ENCODE measurements at regions not wholly inside any gene's neighbourhood (a gene's known extent, or its start where the extent isn't known, plus 50 kb on each side); places are given as distances from the start of the nearest gene placed in this dataset.
A peak's percentile ranks its signal among the peaks of the same experiment; 100 is the strongest.

DNA sequence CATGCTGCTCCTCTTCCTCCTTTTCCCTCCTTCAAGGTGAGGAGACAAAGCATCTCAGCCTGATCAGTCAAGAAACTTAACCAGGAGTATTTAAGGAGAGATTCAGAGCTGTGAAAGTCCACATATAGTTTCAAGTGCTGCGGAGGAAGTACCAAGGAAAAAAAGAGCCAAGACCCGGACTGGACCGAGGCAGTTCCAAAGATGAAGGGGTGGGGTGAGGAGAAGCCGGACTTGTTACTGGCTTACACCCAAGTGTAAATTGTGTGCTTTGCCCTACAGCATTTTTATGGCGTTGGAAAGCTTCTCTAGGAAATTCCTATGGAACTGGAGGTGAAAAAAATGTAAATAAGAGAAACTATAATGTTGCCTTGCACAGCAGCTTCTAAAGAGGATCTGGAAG lies 263.1 kb downstream of the GRIN2B start:
- Histone ChIP-seq H3K9ac (ENCODE audit: insufficient read depth in 1 of 2, low read length in 2 of 2) (no peak overlapping the region), H3K27me3 (ENCODE audit: control insufficient read depth in 3 of 3, insufficient read depth in 3 of 3, low read length in 2 of 3) (no peaks in the 10 kb centered on the region), H3K36me3 (ENCODE audit: control insufficient read depth in 4 of 4, insufficient read depth in 4 of 4, low read length in 4 of 4) (no peaks in the 10 kb centered on the region), H3K4me3 (no peak overlapping the region), H3K27ac (ENCODE audit: low read depth in 1 of 2, low read length in 1 of 2) (no peak overlapping the region), H3K9me3 (ENCODE audit: control insufficient read depth in 4 of 4, insufficient read depth in 3 of 4, low read length in 3 of 4) (peaks cover 0 to 2% (median 0%) of the 10 kb centered on the region in 4 donors), H3K4me1 (ENCODE audit: control insufficient read depth in 5 of 5, insufficient read depth in 5 of 5, low read length in 5 of 5) (no peaks in the 10 kb centered on the region)
- ATAC-seq (ENCODE audit: insufficient read depth, low FRiP score) (no peak), DNase-seq (peak in 1 of 3 donors; percentile 5)
- 47 to 71% methylated on average over 5 of the region's 5 CpGs for WGBS, 2 donors
- TF ChIP-seq, protein P1, sequence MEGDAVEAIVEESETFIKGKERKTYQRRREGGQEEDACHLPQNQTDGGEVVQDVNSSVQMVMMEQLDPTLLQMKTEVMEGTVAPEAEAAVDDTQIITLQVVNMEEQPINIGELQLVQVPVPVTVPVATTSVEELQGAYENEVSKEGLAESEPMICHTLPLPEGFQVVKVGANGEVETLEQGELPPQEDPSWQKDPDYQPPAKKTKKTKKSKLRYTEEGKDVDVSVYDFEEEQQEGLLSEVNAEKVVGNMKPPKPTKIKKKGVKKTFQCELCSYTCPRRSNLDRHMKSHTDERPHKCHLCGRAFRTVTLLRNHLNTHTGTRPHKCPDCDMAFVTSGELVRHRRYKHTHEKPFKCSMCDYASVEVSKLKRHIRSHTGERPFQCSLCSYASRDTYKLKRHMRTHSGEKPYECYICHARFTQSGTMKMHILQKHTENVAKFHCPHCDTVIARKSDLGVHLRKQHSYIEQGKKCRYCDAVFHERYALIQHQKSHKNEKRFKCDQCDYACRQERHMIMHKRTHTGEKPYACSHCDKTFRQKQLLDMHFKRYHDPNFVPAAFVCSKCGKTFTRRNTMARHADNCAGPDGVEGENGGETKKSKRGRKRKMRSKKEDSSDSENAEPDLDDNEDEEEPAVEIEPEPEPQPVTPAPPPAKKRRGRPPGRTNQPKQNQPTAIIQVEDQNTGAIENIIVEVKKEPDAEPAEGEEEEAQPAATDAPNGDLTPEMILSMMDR (IDR thresholded peaks at IDR 0.05; ENCODE audit: control extremely low read depth, extremely low read depth) = no peak

GRCh38 chr12:13716119-13716518 lies 265.3 kb downstream of the GRIN2B start:
- WGBS, 2 donors = 87 to 94% methylated on average over 2 of the region's 2 CpGs
- Histone ChIP-seq H3K9me3 (ENCODE audit: control insufficient read depth in 4 of 4, insufficient read depth in 3 of 4, low read length in 3 of 4) (no peaks in the 10 kb centered on the region), H3K27ac (ENCODE audit: low read depth in 1 of 2, low read length in 1 of 2) (no peak overlapping the region), H3K4me3 (no peak overlapping the region), H3K9ac (ENCODE audit: insufficient read depth in 1 of 2, low read length in 2 of 2) (no peak overlapping the region), H3K36me3 (ENCODE audit: control insufficient read depth in 4 of 4, insufficient read depth in 4 of 4, low read length in 4 of 4) (no peaks in the 10 kb centered on the region), H3K4me1 (ENCODE audit: control insufficient read depth in 5 of 5, insufficient read depth in 5 of 5, low read length in 5 of 5) (no peaks in the 10 kb centered on the region), H3K27me3 (ENCODE audit: control insufficient read depth in 3 of 3, insufficient read depth in 3 of 3, low read length in 2 of 3) (no peaks in the 10 kb centered on the region)
- TF ChIP-seq, protein P1 (IDR thresholded peaks at IDR 0.05; ENCODE audit: control extremely low read depth, extremely low read depth) = no peak
- DNase-seq (no peak), ATAC-seq (ENCODE audit: insufficient read depth, low FRiP score) (no peak)

DNA sequence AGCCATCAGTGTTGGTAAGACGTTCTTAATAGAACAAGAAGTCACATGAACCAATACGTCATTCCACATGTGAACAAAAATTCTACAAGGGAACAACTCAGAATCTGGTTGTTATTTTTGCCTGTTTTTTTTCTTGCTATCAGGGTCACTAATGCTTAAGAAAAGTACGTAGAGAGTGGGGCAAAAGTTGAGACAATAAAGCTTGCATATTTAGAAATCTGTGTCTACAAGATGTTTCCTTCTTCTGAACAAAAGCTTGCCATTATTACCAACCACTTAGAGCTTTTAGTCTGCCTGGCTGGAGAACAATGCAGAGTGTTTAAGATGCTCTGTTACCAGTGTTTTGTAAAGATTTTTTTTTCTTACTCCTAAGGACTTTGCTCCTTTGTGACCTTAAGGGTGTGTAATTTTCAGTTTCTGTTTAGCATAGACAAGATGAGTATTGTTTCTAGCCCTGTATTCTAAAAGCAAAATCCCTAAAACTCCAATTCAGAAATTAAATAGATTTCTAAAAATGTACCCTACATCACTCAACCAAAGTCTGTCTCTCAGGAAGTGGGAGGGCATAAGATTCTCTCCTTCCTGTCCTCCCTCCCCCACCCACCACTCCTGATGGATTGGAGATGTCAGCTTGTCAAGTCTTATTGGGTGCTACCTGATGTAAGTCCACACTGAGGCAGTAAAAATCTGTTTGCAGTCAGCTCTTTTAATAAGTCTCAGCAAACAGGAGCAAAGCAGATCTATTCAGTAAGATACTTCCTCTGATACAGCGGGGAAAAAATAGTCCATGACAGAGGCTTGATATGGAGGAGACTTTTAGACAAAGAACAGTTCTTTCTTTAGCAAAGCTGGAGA lies 267.6 kb downstream of the GRIN2B start:
- TF ChIP-seq, protein P1 (IDR thresholded peaks at IDR 0.05; ENCODE audit: control extremely low read depth, extremely low read depth) = no peak
- Histone ChIP-seq H3K9ac (ENCODE audit: insufficient read depth in 1 of 2, low read length in 2 of 2) (no peak overlapping the region), H3K27ac (ENCODE audit: low read depth in 1 of 2, low read length in 1 of 2) (no peak overlapping the region), H3K4me1 (ENCODE audit: control insufficient read depth in 5 of 5, insufficient read depth in 5 of 5, low read length in 5 of 5) (no peaks in the 10 kb centered on the region), H3K4me3 (no peak overlapping the region), H3K36me3 (ENCODE audit: control insufficient read depth in 4 of 4, insufficient read depth in 4 of 4, low read length in 4 of 4) (no peaks in the 10 kb centered on the region), H3K9me3 (ENCODE audit: control insufficient read depth in 4 of 4, insufficient read depth in 3 of 4, low read length in 3 of 4) (no peaks in the 10 kb centered on the region), H3K27me3 (ENCODE audit: control insufficient read depth in 3 of 3, insufficient read depth in 3 of 3, low read length in 2 of 3) (no peaks in the 10 kb centered on the region)
- DNase-seq = peak in 2 of 3 donors; percentile 28 to 55
- WGBS, 2 donors = 54 to 58% methylated on average over 4 of the region's 4 CpGs
- ATAC-seq (ENCODE audit: insufficient read depth, low FRiP score) = no peak
